Spinal cord (tissue), 9 donors: ENCODE measurements at regions not wholly inside any gene's neighbourhood (a gene's known extent, or its start where the extent isn't known, plus 50 kb on each side); places are given as distances from the start of the nearest gene placed in this dataset.
"Not testable (repeated sequence)": the region's sequence is repeated elsewhere in the genome, so short reads cannot be mapped to it uniquely, and the experiment has no call there.

Experiments
- DNase-seq, 6 donors: peaks; one replicate each; pipeline versions ENCODE4 v3.0.0 to v3.0.0-alpha.2; 2013 to 2015; ENCODE audit warnings: low spot score in 6 of 6, low read depth in 4 of 6
- H3K27ac ChIP-seq: one replicate; pipeline ENCODE4 v1.5.1; 2013; ENCODE audit warnings: low read depth, low read length, control low read depth
- H3K27me3 ChIP-seq: one replicate; pipeline ENCODE4 v1.6.1; 2013; ENCODE audit warnings: low read length; ENCODE audit not compliant: control insufficient read depth, insufficient read depth
- H3K36me3 ChIP-seq: one replicate; pipeline ENCODE4 v1.6.1; 2013; ENCODE audit warnings: low read length; ENCODE audit not compliant: control insufficient read depth, insufficient read depth
- H3K4me1 ChIP-seq: one replicate; pipeline ENCODE4 v1.6.1; 2013; ENCODE audit warnings: low read length; ENCODE audit not compliant: control insufficient read depth, insufficient read depth
- H3K4me3 ChIP-seq: one replicate; pipeline ENCODE4 v1.5.1; 2013; ENCODE audit warnings: low read depth, low read length, control low read depth
- H3K9me3 ChIP-seq: one replicate; pipeline ENCODE4 v1.6.1; 2013; ENCODE audit warnings: low read length; ENCODE audit not compliant: control insufficient read depth, insufficient read depth
- WGBS: methylation state at CpG from one replicate; pipeline ENCODE4 v1.1.5; 2013; ENCODE audit warnings: missing lambda C conversion rate; ENCODE audit not compliant: insufficient coverage; 5-methylcytosine and 5-hydroxymethylcytosine counted together
- donor health status: healthy.

- no peak overlapping the region for H3K27ac ChIP-seq
- no peak for DNase-seq
- no peaks in the 10 kb centered on the region for H3K36me3 ChIP-seq
- H3K4me3 ChIP-seq: no peak overlapping the region
- H3K9me3 ChIP-seq: no peaks in the 10 kb centered on the region
- H3K27me3 ChIP-seq: no peaks in the 10 kb centered on the region
- H3K4me1 ChIP-seq: no peaks in the 10 kb centered on the region
- WGBS: 100% methylated on average over 3 of the region's 7 CpGs
These were observed 639.7 kb upstream of the NR2F2 start for GRCh38 chr15:95690631-95691340.

- H3K36me3 ChIP-seq: no peaks in the 10 kb centered on the region
- H3K27me3 ChIP-seq: no peaks in the 10 kb centered on the region
- no peak overlapping the region for H3K4me3 ChIP-seq
- no CpG with 5 or more reads among the region's 1 CpG for WGBS
- no peak for DNase-seq
- no peak overlapping the region for H3K27ac ChIP-seq
- H3K9me3 ChIP-seq: no peaks in the 10 kb centered on the region
- H3K4me1 ChIP-seq: no peaks in the 10 kb centered on the region
These were observed 636.6 kb upstream of the NR2F2 start for GRCh38 chr15:95693917-95694316.

GRCh38 chr15:95698230-95698629, 632.3 kb upstream of the NR2F2 start:
- WGBS: no CpG with 5 or more reads among the region's 2 CpGs
- DNase-seq: no peak
- no peaks in the 10 kb centered on the region for H3K27me3 ChIP-seq
- peaks cover 6% of the 10 kb centered on the region for H3K9me3 ChIP-seq
- no peaks in the 10 kb centered on the region for H3K4me1 ChIP-seq
- no peak overlapping the region for H3K27ac ChIP-seq
- no peak overlapping the region for H3K4me3 ChIP-seq
- H3K36me3 ChIP-seq: no peaks in the 10 kb centered on the region

- H3K27ac ChIP-seq: no peak overlapping the region
- no peak for DNase-seq
- WGBS: no CpG with 5 or more reads among the region's 2 CpGs
- no peaks in the 10 kb centered on the region for H3K36me3 ChIP-seq
- H3K9me3 ChIP-seq: peaks cover 6% of the 10 kb centered on the region
- H3K27me3 ChIP-seq: no peaks in the 10 kb centered on the region
- no peaks in the 10 kb centered on the region for H3K4me1 ChIP-seq
- no peak overlapping the region for H3K4me3 ChIP-seq
These were observed 631.5 kb upstream of the NR2F2 start for GRCh38 chr15:95698951-95699350.

- WGBS: no CpG with 5 or more reads among the region's 2 CpGs
- Histone ChIP-seq H3K4me3 (no peak overlapping the region), H3K9me3 (peaks cover 6% of the 10 kb centered on the region), H3K27me3 (no peaks in the 10 kb centered on the region), H3K36me3 (no peaks in the 10 kb centered on the region), H3K27ac (no peak overlapping the region), H3K4me1 (no peaks in the 10 kb centered on the region)
- no peak for DNase-seq
These were observed 630.9 kb upstream of the NR2F2 start for GRCh38 chr15:95699578-95699977.

GRCh38 chr15:95700692-95701091, 629.8 kb upstream of the NR2F2 start:
- not testable (repeated sequence) for H3K9me3 ChIP-seq, H3K27me3 ChIP-seq, H3K4me1 ChIP-seq, DNase-seq, H3K4me3 ChIP-seq, H3K27ac ChIP-seq, H3K36me3 ChIP-seq
- WGBS: 61% methylated on average over 1 of the region's 1 CpG

GRCh38 chr15:95701410-95701809, 629.1 kb upstream of the NR2F2 start:
- H3K4me1 ChIP-seq: no peaks in the 10 kb centered on the region
- no peak for DNase-seq
- H3K27me3 ChIP-seq: no peaks in the 10 kb centered on the region
- peaks cover 6% of the 10 kb centered on the region for H3K9me3 ChIP-seq
- no peak overlapping the region for H3K4me3 ChIP-seq
- H3K27ac ChIP-seq: no peak overlapping the region
- no peaks in the 10 kb centered on the region for H3K36me3 ChIP-seq
- WGBS: no CpG with 5 or more reads among the region's 1 CpG

GRCh38 chr15:95709959-95710695, 620.4 kb upstream of the NR2F2 start:
- no peak for DNase-seq
- no peak overlapping the region for H3K4me3 ChIP-seq
- no peaks in the 10 kb centered on the region for H3K4me1 ChIP-seq
- WGBS: 40% methylated on average over 1 of the region's 9 CpGs
- H3K27me3 ChIP-seq: no peaks in the 10 kb centered on the region
- no peak overlapping the region for H3K27ac ChIP-seq
- no peaks in the 10 kb centered on the region for H3K9me3 ChIP-seq
- no peaks in the 10 kb centered on the region for H3K36me3 ChIP-seq

GRCh38 chr15:95712785-95713184, 617.7 kb upstream of the NR2F2 start:
- no CpG with 5 or more reads among the region's 1 CpG for WGBS
- Histone ChIP-seq H3K27me3 (no peaks in the 10 kb centered on the region), H3K4me1 (no peaks in the 10 kb centered on the region), H3K4me3 (no peak overlapping the region), H3K9me3 (no peaks in the 10 kb centered on the region), H3K36me3 (no peaks in the 10 kb centered on the region), H3K27ac (peak overlapping the region; percentile 48)
- no peak for DNase-seq

GRCh38 chr15:95713324-95713723, 617.2 kb upstream of the NR2F2 start:
- H3K36me3 ChIP-seq: no peaks in the 10 kb centered on the region
- DNase-seq: no peak
- no peaks in the 10 kb centered on the region for H3K4me1 ChIP-seq
- WGBS: 42% methylated on average over 2 of the region's 5 CpGs
- H3K27me3 ChIP-seq: no peaks in the 10 kb centered on the region
- no peak overlapping the region for H3K4me3 ChIP-seq
- no peaks in the 10 kb centered on the region for H3K9me3 ChIP-seq
- peak overlapping the region; percentile 48 for H3K27ac ChIP-seq
